KG1 (cell line): ENCODE measurements at regions not wholly inside any gene's neighbourhood (a gene's known extent, or its start where the extent isn't known, plus 50 kb on each side); places are given as distances from the start of the nearest gene placed in this dataset.

Experiments
- DNase-seq: peaks from one replicate; lab custom pipeline; 2025; lab: John Stamatoyannopoulos, UW

GRCh38 chr16:66289051-66289680, 77.3 kb upstream of the CDH5 start:
- no peak for DNase-seq

- DNase-seq = no peak
Measured at GRCh38 chr16:66287926-66288325, 78.6 kb upstream of the CDH5 start.

GRCh38 chr16:66287416-66287815, 79.1 kb upstream of the CDH5 start:
- no peak for DNase-seq

- DNase-seq = no peak
Measured at GRCh38 chr16:66286527-66286926, 80.0 kb upstream of the CDH5 start.

GRCh38 chr16:66278604-66279262, 87.8 kb upstream of the CDH5 start:
- no peak for DNase-seq

- DNase-seq = no peak
Measured at GRCh38 chr16:66278111-66278531, 88.4 kb upstream of the CDH5 start.

GRCh38 chr16:66277311-66278070, 89.0 kb upstream of the CDH5 start:
- DNase-seq = no peak

- no peak for DNase-seq
Measured at GRCh38 chr16:66275775-66276428, 90.6 kb upstream of the CDH5 start.

- DNase-seq = no peak
Measured at GRCh38 chr16:66274335-66275110, 92.0 kb upstream of the CDH5 start.

- DNase-seq = no peak
Measured at GRCh38 chr16:66273644-66274334, 92.7 kb upstream of the CDH5 start.

GRCh38 chr16:66273053-66273452, 93.4 kb upstream of the CDH5 start:
- DNase-seq = no peak

GRCh38 chr16:66272461-66272860, 94.0 kb upstream of the CDH5 start:
- no peak for DNase-seq

- no peak for DNase-seq
Measured at GRCh38 chr16:66271074-66272060, 95.1 kb upstream of the CDH5 start.

- peak; percentile 44 for DNase-seq
Measured at GRCh38 chr16:66270333-66270927, 96.1 kb upstream of the CDH5 start.

GRCh38 chr16:66269617-66270332, 96.7 kb upstream of the CDH5 start:
- DNase-seq = no peak

- no peak for DNase-seq
Measured at GRCh38 chr16:66267292-66268014, 99.0 kb upstream of the CDH5 start.

- DNase-seq = no peak
Measured at GRCh38 chr16:66266436-66267291, 99.8 kb upstream of the CDH5 start.
